ENCODE measurements at regions not wholly inside any gene's neighbourhood (a gene's known extent, or its start where the extent isn't known, plus 50 kb on each side); places are given as distances from the start of the nearest gene placed in this dataset.

DNA sequence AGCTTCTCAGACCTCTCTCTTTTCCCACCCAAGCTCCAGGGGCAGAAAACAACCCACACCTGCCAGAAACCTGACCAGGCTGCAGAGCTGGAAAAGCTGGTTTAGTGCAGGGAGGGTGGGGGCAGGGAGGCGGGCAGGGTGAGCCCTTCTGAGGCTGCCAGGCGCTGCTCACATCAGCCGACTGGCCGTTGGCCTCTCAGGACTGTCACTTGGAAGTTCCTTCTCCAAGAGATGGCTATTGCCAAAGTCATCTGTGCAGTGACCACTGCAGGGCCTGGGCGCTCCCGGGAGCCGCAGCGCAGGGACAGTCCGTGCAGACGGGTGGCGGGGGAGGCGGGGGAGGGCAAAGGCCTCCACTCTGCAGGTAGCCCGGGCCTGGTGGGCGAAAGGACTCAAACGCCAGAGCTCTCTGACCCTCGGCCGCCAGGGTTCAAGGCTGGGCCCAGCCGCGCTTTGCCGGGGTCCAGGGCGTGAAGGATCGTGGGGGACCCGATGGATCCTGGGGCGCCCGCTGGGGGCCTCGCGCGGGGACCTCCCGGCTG, 205.0 kb upstream of the IER5L start:
- TF ChIP-seq ZNF274 (IDR thresholded peaks at IDR 0.05; ENCODE audit: low read depth, low read length) (no peak), SUZ12 (IDR thresholded peaks at IDR 0.05; ENCODE audit: extremely low read depth, insufficient read depth, insufficient read length) (no peak), YY1 (IDR thresholded peaks at IDR 0.05; ENCODE audit: insufficient read depth, insufficient read length) (no peak)
